Liver (tissue), 8 donors: ENCODE measurements at regions not wholly inside any gene's neighbourhood (a gene's known extent, or its start where the extent isn't known, plus 50 kb on each side); places are given as distances from the start of the nearest gene placed in this dataset.

Experiments
- DNase-seq: peaks from one replicate; pipeline ENCODE4 v3.0.0-alpha.2; 2017; ENCODE audit warnings: low spot score
- H3K27ac ChIP-seq, 2 donors: one replicate each; pipeline ENCODE4 v1.7.0; 2013; ENCODE audit warnings: inconsistent platforms in 2 of 2, low read length in 2 of 2, control low read depth in 1 of 2, low read depth in 1 of 2, mild to moderate bottlenecking in 1 of 2
- H3K27me3 ChIP-seq, 4 donors: one replicate each; pipeline versions ENCODE4 v1.6.1 to v1.7.0; 2013; ENCODE audit warnings: low read length in 3 of 4, inconsistent platforms in 1 of 4, mild to moderate bottlenecking in 1 of 4, moderate library complexity in 1 of 4; ENCODE audit not compliant: control insufficient read depth in 4 of 4, insufficient read depth in 4 of 4
- H3K36me3 ChIP-seq, 4 donors: one replicate each; pipeline versions ENCODE4 v1.6.1 to v1.7.0; 2013; ENCODE audit warnings: low read length in 3 of 4, mild to moderate bottlenecking in 3 of 4, low read depth in 1 of 4, moderate library complexity in 1 of 4; ENCODE audit not compliant: control insufficient read depth in 4 of 4, insufficient read depth in 3 of 4
- H3K4me1 ChIP-seq, 4 donors: one replicate each; pipeline versions ENCODE4 v1.6.1 to v1.7.0; 2013; ENCODE audit warnings: low read length in 3 of 4, mild to moderate bottlenecking in 3 of 4, moderate library complexity in 1 of 4; ENCODE audit not compliant: control insufficient read depth in 4 of 4, insufficient read depth in 4 of 4
- H3K4me3 ChIP-seq, 3 donors: one replicate each; pipeline versions ENCODE4 v1.6.1 to v1.7.0; 2013; ENCODE audit warnings: low read length in 3 of 3, control low read depth in 1 of 3, low read depth in 1 of 3, mild to moderate bottlenecking in 1 of 3
- H3K9ac ChIP-seq, 2 donors: one replicate each; pipeline ENCODE4 v1.7.0; 2013; ENCODE audit warnings: low read length in 2 of 2, mild to moderate bottlenecking in 2 of 2, moderate library complexity in 2 of 2, control low read depth in 1 of 2, low read depth in 1 of 2
- H3K9me3 ChIP-seq, 4 donors: one replicate each; pipeline versions ENCODE4 v1.6.1 to v1.7.0; 2013; ENCODE audit warnings: low read length in 3 of 4; ENCODE audit not compliant: control insufficient read depth in 4 of 4
- EGR1 ChIP-seq, 2 donors: IDR thresholded peaks; 2 replicates each; pipeline ENCODE4 v1.6.1; 2016 to 2018; ENCODE audit warnings: antibody characterized with exemption in 2 of 2, low read depth in 2 of 2
- FOXA1 ChIP-seq: IDR thresholded peaks from 2 replicates; pipeline ENCODE4 v1.6.1; 2016; ENCODE audit warnings: antibody characterized with exemption
- FOXA2 ChIP-seq: IDR thresholded peaks from 2 replicates; pipeline ENCODE4 v1.6.1; 2016; ENCODE audit warnings: antibody characterized with exemption
- GABPA ChIP-seq, 2 donors: IDR thresholded peaks in 1 of 2; conservative IDR thresholded peaks in 1 of 2; 2 replicates each; pipeline ENCODE4 v1.6.1; 2016; ENCODE audit warnings: antibody characterized with exemption in 2 of 2, mild to moderate bottlenecking in 1 of 2, moderate library complexity in 1 of 2
- HNF4G ChIP-seq: IDR thresholded peaks from 2 replicates; pipeline ENCODE4 v1.6.1; 2016; ENCODE audit warnings: antibody characterized with exemption
- JUND ChIP-seq, 2 donors: IDR thresholded peaks; 2 replicates each; pipeline ENCODE4 v1.6.1; 2016; ENCODE audit warnings: antibody characterized with exemption in 2 of 2
- NR2F2 ChIP-seq: IDR thresholded peaks from 2 replicates; pipeline ENCODE4 v1.6.1; 2016; ENCODE audit warnings: antibody characterized with exemption
- RAD21 ChIP-seq, 2 donors: IDR thresholded peaks; 2 replicates each; pipeline ENCODE4 v1.6.1; 2016; ENCODE audit warnings: antibody characterized with exemption in 2 of 2, mild to moderate bottlenecking in 2 of 2
- RXRA ChIP-seq, 2 donors: IDR thresholded peaks; 2 replicates each; pipeline ENCODE4 v1.6.1; 2017 to 2018; ENCODE audit warnings: antibody characterized with exemption in 2 of 2, mild to moderate bottlenecking in 1 of 2
- SP1 ChIP-seq: IDR thresholded peaks from 2 replicates; pipeline ENCODE4 v1.6.1; 2018; ENCODE audit warnings: antibody characterized with exemption, mild to moderate bottlenecking
- TAF1 ChIP-seq: conservative IDR thresholded peaks from 2 replicates; pipeline ENCODE4 v1.6.1; 2016; ENCODE audit warnings: antibody characterized with exemption, mild to moderate bottlenecking
- YY1 ChIP-seq: IDR thresholded peaks from 2 replicates; pipeline ENCODE4 v1.6.1; 2016; ENCODE audit warnings: antibody characterized with exemption, mild to moderate bottlenecking
- WGBS: extraction: QIAGEN DNeasy Blood & Tissue Kit; methylation state at CpG from one replicate; pipeline ENCODE4 v1.1.7; 2013; 5-methylcytosine and 5-hydroxymethylcytosine counted together
- TF ChIP-seq, protein P1 (sequence below): IDR thresholded peaks from 2 replicates; pipeline ENCODE4 v1.6.1; 2016; ENCODE audit warnings: antibody characterized with exemption
- TF ChIP-seq, protein P2 (sequence below): fragments of 150-350 bp; IDR thresholded peaks from 2 replicates; pipeline ENCODE4 v1.5.1; 2017; ENCODE audit warnings: improper control_type of control experiment, low read depth, low read length; ENCODE audit not compliant: missing input control
- TF ChIP-seq, protein P3 (sequence below): IDR thresholded peaks from 2 replicates; pipeline ENCODE4 v1.6.1; 2016; ENCODE audit warnings: antibody characterized with exemption
- donor health status: healthy.
- donor health status: healthy.
- donor health status: healthy.
- donor health status: healthy.
- donor health status: healthy.

DNA sequence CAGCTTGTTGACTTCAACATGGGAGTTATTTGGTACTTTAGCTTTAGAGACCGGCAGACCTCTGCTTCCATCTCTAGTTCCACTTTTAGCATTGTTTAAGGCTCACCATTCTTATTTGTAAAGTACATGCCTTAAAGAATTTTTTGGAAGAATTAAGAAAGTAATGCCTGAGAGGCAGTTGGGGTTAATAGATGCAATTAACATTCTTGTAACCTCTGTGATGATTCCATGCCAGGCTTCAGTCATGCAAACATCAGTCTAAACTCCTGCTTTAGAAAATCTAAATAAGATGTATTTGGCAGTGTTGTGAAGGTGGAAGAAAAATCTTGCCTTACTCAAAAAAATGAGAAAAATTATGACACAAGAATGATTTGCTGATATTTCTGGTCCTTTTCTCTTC, 79.9 kb upstream of the UBAC2 start:
- no peak for TF ChIP-seq SP1
- no peak for TF ChIP-seq EGR1 (IDR thresholded peaks at IDR 0.05; ENCODE audit: low read depth in 2 of 2)
- no peak for TF ChIP-seq RXRA (IDR thresholded peaks at IDR 0.05)
- no peak for TF ChIP-seq TAF1
- no peak for TF ChIP-seq YY1
- no peak for TF ChIP-seq HNF4G
- TF ChIP-seq NR2F2: no peak
- TF ChIP-seq, protein P1, sequence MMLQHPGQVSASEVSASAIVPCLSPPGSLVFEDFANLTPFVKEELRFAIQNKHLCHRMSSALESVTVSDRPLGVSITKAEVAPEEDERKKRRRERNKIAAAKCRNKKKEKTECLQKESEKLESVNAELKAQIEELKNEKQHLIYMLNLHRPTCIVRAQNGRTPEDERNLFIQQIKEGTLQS: no peak
- H3K4me1 ChIP-seq: no peaks in the 10 kb centered on the region
- no peaks in the 10 kb centered on the region for H3K9me3 ChIP-seq
- peaks cover 0 to 9% (median 0%) of the 10 kb centered on the region in 4 donors for H3K27me3 ChIP-seq
- H3K36me3 ChIP-seq: no peaks in the 10 kb centered on the region
- H3K27ac ChIP-seq: no peak overlapping the region
- no peak overlapping the region for H3K9ac ChIP-seq
- WGBS: 94% methylated on average over 1 of the region's 1 CpG
- DNase-seq: no peak
- H3K4me3 ChIP-seq: no peak overlapping the region

DNA sequence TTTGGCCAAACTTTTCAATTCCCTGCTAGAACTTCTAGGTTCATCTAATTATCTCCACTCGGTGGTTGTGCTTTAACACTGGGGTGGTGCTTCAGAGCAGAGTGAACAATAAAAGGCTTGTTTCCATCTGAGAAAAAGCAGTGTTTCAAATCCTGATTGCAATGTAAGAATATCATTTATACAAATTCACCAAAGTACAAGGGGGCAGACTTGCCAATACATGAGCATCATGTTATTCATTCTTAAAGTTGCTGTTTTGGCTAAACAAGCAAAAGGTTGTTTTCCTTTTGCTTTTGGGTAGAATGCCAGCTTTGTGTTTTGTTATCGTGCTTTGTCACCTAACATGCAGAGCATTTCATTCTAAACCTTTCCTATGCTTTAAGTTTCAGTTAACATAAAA, 78.5 kb upstream of the UBAC2 start:
- Histone ChIP-seq H3K4me1 (no peaks in the 10 kb centered on the region), H3K27me3 (peaks cover 0 to 9% (median 0%) of the 10 kb centered on the region in 4 donors), H3K4me3 (no peak overlapping the region), H3K9me3 (no peaks in the 10 kb centered on the region), H3K27ac (no peak overlapping the region), H3K9ac (no peak overlapping the region), H3K36me3 (no peaks in the 10 kb centered on the region)
- DNase-seq: no peak
- no peak for TF ChIP-seq TAF1
- no peak for TF ChIP-seq FOXA2
- TF ChIP-seq YY1: no peak
- no peak for TF ChIP-seq RAD21 (IDR thresholded peaks at IDR 0.05)
- TF ChIP-seq JUND (IDR thresholded peaks at IDR 0.05): no peak
- TF ChIP-seq, protein P1: no peak
- TF ChIP-seq HNF4G: no peak
- WGBS: 69% methylated on average over 2 of the region's 2 CpGs

DNA sequence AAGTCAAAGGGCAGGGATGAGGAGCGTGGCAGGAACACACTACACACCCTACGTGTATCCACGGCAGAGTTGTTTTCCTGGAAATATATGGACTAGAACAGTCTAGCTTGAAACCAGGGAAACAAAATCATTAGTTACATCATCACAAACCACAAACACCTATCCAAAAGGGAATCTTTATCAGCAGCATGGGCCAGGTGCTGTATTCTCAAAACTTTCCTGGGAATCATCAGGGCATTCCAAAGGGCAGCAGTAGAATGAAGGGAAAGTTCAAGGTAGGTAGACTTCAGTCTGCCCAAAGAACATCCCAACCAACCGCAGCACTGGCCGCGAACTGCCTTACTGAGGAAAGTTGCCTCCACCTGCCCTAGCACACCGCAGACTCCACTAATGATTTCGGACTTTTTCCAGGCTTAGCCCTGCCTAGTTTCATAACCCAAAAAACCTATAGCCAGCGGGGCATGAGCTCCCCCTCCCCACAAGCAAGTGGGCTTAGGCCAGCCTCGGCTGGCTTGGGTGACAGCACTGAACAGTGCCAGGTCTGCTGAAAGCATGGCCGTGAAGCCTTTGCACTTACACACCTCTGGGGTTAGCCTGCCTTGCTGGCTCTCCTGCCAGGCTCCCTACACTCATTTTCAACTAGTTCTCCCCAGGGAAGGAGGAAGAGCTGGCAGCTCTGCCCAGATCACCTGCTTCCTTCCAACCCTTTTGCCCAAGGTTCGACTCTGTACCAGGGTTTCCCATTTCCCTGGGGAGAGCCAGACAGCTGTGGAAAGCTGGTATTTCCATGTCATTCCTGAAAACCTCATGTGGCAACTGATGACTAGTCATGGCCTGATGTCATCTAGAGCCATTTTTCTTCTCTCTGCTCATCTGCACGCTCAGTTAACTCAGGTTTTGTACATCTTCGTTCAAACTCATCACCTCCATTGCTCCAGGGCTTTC, 77.3 kb upstream of the UBAC2 start:
- no peak overlapping the region for H3K9ac ChIP-seq
- H3K9me3 ChIP-seq: no peaks in the 10 kb centered on the region
- no peak overlapping the region for H3K4me3 ChIP-seq
- H3K27me3 ChIP-seq: peaks cover 0 to 9% (median 0%) of the 10 kb centered on the region in 4 donors
- no peak for TF ChIP-seq FOXA1
- no peak for TF ChIP-seq NR2F2
- TF ChIP-seq TAF1: no peak
- no peak for TF ChIP-seq RXRA (IDR thresholded peaks at IDR 0.05)
- TF ChIP-seq, protein P2, sequence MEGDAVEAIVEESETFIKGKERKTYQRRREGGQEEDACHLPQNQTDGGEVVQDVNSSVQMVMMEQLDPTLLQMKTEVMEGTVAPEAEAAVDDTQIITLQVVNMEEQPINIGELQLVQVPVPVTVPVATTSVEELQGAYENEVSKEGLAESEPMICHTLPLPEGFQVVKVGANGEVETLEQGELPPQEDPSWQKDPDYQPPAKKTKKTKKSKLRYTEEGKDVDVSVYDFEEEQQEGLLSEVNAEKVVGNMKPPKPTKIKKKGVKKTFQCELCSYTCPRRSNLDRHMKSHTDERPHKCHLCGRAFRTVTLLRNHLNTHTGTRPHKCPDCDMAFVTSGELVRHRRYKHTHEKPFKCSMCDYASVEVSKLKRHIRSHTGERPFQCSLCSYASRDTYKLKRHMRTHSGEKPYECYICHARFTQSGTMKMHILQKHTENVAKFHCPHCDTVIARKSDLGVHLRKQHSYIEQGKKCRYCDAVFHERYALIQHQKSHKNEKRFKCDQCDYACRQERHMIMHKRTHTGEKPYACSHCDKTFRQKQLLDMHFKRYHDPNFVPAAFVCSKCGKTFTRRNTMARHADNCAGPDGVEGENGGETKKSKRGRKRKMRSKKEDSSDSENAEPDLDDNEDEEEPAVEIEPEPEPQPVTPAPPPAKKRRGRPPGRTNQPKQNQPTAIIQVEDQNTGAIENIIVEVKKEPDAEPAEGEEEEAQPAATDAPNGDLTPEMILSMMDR: no peak
- TF ChIP-seq, protein P3, sequence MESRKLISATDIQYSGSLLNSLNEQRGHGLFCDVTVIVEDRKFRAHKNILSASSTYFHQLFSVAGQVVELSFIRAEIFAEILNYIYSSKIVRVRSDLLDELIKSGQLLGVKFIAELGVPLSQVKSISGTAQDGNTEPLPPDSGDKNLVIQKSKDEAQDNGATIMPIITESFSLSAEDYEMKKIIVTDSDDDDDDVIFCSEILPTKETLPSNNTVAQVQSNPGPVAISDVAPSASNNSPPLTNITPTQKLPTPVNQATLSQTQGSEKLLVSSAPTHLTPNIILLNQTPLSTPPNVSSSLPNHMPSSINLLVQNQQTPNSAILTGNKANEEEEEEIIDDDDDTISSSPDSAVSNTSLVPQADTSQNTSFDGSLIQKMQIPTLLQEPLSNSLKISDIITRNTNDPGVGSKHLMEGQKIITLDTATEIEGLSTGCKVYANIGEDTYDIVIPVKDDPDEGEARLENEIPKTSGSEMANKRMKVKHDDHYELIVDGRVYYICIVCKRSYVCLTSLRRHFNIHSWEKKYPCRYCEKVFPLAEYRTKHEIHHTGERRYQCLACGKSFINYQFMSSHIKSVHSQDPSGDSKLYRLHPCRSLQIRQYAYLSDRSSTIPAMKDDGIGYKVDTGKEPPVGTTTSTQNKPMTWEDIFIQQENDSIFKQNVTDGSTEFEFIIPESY: no peak
- no peak for TF ChIP-seq RAD21 (IDR thresholded peaks at IDR 0.05)
- TF ChIP-seq FOXA2: no peak
- TF ChIP-seq, protein P1: no peak
- TF ChIP-seq EGR1 (IDR thresholded peaks at IDR 0.05; ENCODE audit: low read depth in 2 of 2): no peak
- no peak for TF ChIP-seq GABPA (IDR thresholded peaks at IDR 0.05 in 1 of 2, conservative IDR thresholded peaks at IDR 0.05 in 1 of 2)
- no peak overlapping the region for H3K27ac ChIP-seq
- DNase-seq: no peak
- no peaks in the 10 kb centered on the region for H3K4me1 ChIP-seq
- 85% methylated on average over 14 of the region's 14 CpGs for WGBS
- H3K36me3 ChIP-seq: no peaks in the 10 kb centered on the region
